Testis (tissue), 2 donors: ENCODE measurements at regions not wholly inside any gene's neighbourhood (a gene's known extent, or its start where the extent isn't known, plus 50 kb on each side); places are given as distances from the start of the nearest gene placed in this dataset.

ENCODE experiments used
- DNase-seq: peaks from one replicate; pipeline ENCODE4 v3.0.0-alpha.2; 2019
- H3K27ac ChIP-seq, 2 donors: fragments of 200-600 bp; sonication (generic); one replicate each; pipeline ENCODE4 v1.5.1; 2019
- H3K27me3 ChIP-seq: fragments of 200-600 bp; sonication (generic); one replicate; pipeline ENCODE4 v1.5.1; 2019
- H3K36me3 ChIP-seq: fragments of 200-600 bp; sonication (generic); one replicate; pipeline ENCODE4 v1.5.1; 2017; ENCODE audit warnings: low read depth; ENCODE audit errors: missing control alignments
- H3K4me1 ChIP-seq: fragments of 200-600 bp; sonication (generic); one replicate; pipeline ENCODE4 v1.5.1; 2019
- H3K4me3 ChIP-seq, 2 donors: fragments of 200-600 bp; sonication (generic); one replicate each; pipeline ENCODE4 v1.5.1; 2017 to 2019
- H3K9me3 ChIP-seq: fragments of 200-600 bp; sonication (generic); one replicate; pipeline ENCODE4 v1.5.1; 2017
- POLR2A ChIP-seq: fragments of 450-650 bp; IDR thresholded peaks from one replicate; pipeline ENCODE4 v1.6.1; 2017; ENCODE audit warnings: antibody characterized with exemption, mild to moderate bottlenecking, moderate library complexity
- WGBS, 2 donors: methylation state at CpG; one replicate each; pipeline ENCODE4 v1.1.5; 2018; 5-methylcytosine and 5-hydroxymethylcytosine counted together
- intact Hi-C: fragments of 100-400 bp; cut with DNase I; formaldehyde crosslinking; loops from one replicate; pipeline ENCODE4 v1.15.1; 2023; ENCODE audit warnings: low total_unique reads
- TF ChIP-seq, protein P1 (sequence below), 3 experiments: fragments of 450-650 bp in 2 of 3; fragments of 200-600 bp in 1 of 3; sonication (generic) in 1 of 3; IDR thresholded peaks; one replicate each; pipeline ENCODE4 v1.5.1; 2016 to 2019; ENCODE audit warnings: antibody characterized with exemption in 3 of 3, mild to moderate bottlenecking in 2 of 3, moderate library complexity in 1 of 3

DNA sequence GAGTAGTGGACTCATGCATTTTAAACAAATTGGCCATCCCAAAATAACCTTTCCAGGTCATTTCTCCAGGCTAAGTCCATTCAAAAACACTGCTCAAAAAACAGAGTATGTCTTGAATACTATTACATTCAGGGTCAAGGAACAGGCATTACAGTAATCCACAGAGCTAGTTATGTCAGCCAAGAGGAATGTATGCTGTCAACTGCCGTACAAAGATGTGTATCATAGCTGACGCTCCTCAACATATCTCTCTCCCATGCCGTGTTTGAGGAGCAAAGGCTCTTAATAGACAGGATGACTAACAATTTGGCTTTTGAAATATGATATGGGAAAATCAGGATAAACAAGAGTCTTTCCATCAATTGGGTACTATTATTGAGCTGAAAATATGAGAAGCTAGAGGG is 68.8 kb upstream of the KCTD1 start:
- TF ChIP-seq, protein P1, sequence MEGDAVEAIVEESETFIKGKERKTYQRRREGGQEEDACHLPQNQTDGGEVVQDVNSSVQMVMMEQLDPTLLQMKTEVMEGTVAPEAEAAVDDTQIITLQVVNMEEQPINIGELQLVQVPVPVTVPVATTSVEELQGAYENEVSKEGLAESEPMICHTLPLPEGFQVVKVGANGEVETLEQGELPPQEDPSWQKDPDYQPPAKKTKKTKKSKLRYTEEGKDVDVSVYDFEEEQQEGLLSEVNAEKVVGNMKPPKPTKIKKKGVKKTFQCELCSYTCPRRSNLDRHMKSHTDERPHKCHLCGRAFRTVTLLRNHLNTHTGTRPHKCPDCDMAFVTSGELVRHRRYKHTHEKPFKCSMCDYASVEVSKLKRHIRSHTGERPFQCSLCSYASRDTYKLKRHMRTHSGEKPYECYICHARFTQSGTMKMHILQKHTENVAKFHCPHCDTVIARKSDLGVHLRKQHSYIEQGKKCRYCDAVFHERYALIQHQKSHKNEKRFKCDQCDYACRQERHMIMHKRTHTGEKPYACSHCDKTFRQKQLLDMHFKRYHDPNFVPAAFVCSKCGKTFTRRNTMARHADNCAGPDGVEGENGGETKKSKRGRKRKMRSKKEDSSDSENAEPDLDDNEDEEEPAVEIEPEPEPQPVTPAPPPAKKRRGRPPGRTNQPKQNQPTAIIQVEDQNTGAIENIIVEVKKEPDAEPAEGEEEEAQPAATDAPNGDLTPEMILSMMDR (IDR thresholded peaks at IDR 0.05) = no peak
- TF ChIP-seq POLR2A = no peak
- no peaks in the 10 kb centered on the region for H3K4me1 ChIP-seq
- H3K4me3 ChIP-seq = no peak overlapping the region
- intact Hi-C loops = no loop called here
- DNase-seq = no peak
- H3K36me3 ChIP-seq = no peaks in the 10 kb centered on the region
- no peak overlapping the region for H3K27ac ChIP-seq
- no peaks in the 10 kb centered on the region for H3K9me3 ChIP-seq
- no peaks in the 10 kb centered on the region for H3K27me3 ChIP-seq
- WGBS, 2 donors = 70 to 84% methylated on average over 3 of the region's 3 CpGs

DNA sequence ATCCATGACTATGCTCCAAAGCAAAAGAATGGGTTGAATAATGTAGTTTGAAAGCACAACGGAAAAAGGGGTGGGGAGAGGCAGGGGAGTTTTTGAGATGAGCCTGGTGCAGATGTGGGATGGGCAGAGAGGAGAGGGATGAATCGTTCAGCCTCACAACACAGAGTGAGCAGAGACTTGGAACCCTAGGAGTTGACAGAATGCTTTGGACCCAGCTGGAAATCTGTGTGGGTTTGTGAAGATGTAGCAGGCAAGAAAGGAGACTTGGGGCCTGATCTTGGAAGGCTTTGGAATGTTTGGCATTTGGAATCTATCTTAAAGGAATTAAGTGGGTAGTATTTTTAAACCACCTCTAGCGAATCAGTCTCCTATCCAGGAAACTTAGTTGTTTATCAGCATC is 66.0 kb upstream of the KCTD1 start:
- no peak for TF ChIP-seq POLR2A
- TF ChIP-seq, protein P1 (IDR thresholded peaks at IDR 0.05) = no peak
- intact Hi-C loops = no loop called here
- 55 to 61% methylated on average over 3 of the region's 3 CpGs for WGBS, 2 donors
- H3K27me3 ChIP-seq = no peaks in the 10 kb centered on the region
- no peak for DNase-seq
- H3K9me3 ChIP-seq = no peaks in the 10 kb centered on the region
- no peaks in the 10 kb centered on the region for H3K36me3 ChIP-seq
- no peak overlapping the region for H3K27ac ChIP-seq
- H3K4me1 ChIP-seq = no peaks in the 10 kb centered on the region
- H3K4me3 ChIP-seq = no peak overlapping the region
